GM04503 (cell line): ENCODE measurements at regions not wholly inside any gene's neighbourhood (a gene's known extent, or its start where the extent isn't known, plus 50 kb on each side); places are given as distances from the start of the nearest gene placed in this dataset.

ENCODE experiments used
- DNase-seq: peaks from one replicate; pipeline ENCODE4 v3.0.0-alpha.2; 2012; ENCODE audit warnings: low read depth

DNA sequence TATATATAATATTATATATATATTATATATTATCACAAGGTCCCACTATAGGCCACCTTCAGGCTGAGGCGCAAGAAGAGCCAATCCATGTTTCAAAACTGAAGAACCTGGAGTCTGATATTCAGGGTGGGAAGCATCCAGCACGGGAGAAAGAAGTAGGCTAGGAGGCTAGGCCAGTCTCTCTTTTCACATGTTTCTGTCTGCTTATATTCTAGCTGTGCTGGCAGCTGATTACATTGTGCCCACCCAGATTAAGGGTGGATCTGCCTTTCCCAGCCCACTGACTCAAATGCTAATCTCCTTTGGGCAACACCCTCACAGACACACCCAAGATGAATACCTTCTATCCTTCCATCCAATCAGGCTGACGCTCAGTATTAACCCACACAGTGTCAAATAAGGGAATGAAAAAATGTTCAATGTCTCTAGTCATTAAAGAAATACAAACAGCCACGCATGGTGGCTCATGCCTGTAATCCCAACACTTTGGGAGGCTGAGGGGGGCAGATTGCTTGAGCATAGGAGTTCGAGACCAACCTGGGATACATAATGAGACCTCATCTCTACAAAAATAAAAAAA, 135.4 kb upstream of the PCBD1 start:
- DNase-seq = no peak

DNA sequence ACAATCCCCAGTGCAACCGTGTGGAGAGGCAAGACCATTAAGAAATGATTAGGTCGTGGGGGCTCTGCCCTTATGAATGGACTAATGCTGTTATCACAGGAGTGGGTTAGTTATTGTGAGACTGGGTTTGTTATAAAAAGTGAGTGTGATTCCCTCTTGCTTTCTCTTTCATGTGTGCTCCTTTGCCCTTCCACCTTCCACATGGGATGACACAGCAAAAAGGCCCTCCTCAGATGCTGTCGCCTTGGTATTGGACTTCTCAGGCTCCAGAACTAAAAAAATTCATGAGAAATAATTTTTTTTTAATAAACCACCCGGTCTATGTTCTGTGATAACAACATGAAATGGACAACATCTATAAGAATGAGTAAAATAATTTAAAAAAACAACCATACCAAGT, 136.1 kb upstream of the PCBD1 start:
- DNase-seq = no peak

DNA sequence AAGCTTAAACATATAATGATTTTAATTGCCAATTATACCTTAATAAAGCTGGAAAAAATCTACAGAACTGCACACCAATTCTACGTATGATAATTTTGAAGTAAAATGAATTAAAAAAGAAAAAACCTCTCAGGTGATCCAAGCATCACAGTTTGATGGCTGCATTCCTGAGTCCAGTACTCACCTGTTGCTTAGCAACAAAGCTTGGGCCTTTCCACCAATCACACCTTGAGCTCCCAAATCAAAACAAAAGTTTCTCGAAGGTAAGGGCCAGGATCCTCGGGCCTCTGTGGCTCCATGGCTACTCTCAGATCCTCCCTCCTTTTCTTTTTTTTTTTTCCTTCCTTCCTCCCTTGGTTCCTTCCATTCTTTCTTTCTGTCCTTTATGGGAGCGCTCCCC, 137.2 kb upstream of the PCBD1 start:
- DNase-seq = no peak

DNA sequence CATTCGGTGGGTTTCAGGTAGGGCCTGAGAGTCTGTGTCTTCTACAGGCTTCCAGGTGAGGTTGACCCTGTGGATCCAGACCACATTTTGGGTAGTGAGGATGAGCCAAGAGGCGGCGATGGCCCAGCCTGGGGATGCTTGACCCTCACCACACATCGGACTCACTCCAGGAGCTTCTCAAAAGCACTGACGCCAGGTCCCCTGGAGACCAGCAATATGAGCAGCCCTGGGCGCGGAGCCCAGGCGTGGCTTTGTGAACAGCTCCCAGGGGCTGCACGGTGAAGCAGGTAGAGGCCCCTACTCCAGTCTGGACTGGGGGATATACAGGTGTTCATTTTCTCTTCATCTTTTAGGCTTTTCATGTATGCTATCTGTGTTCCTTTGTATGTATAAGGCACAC, 139.7 kb upstream of the PCBD1 start:
- DNase-seq = no peak

DNA sequence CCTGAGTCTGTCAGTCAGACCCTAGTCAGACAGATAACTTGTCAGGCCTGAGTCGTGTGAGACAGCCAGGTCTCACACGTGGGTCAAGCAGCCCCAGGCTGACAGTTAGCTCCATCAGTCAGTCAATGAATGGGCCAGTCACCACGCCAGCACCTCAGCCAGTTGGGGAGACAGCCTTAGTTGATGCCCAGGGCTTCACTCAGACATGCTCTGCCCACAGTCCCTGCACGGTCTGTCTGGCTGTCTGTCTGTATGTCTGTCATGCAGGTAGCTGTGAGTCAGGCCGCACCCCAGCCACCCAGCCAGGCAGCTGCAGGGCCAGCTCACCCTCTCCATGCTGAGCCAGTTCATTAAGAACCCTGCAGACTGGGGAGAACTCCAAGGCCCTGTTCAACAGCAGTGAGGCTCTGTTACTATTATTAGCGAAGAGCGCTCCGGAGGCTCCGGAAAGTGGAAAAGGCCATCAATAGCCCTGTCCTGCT, 141.1 kb upstream of the PCBD1 start:
- DNase-seq = no peak

DNA sequence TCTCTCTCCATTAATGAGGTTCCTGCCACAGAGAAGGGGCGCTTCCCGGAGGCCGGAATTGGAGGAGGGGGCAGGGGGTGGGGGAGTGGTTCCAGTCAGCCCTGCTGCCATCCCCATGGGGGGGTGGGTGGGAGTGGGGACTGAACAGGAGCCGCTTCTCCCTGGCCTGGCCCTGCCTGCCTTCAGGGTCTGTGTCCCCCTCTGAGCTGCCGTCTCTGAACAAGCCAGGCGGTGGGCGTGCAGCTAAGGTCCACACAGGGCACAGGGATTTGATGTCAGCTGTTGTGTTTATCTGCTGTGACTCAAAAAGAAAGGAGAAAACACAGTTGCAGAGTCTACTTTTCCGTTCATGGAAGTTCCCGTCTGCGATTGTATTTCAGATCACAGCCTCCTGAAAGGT, 141.5 kb upstream of the PCBD1 start:
- no peak for DNase-seq

DNA sequence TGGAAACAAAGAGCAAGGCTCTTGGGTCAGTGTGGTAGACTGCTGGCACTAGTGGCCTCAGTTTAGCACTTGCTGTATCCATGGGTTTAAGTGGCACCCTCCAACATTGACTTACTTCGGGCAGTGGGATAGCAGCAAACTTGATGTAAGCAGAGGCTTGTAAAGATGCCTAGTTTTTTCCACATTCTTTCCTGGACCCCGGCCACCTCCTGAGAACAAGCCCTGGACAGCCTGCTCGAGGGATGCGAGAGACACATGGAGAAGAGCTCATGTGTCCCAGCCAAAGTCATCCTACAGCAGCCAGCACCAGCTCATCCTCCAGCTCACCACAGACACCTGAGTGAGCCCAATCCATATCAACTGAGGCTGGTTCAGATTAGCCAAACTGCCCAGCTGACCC, 142.7 kb upstream of the PCBD1 start:
- no peak for DNase-seq

DNA sequence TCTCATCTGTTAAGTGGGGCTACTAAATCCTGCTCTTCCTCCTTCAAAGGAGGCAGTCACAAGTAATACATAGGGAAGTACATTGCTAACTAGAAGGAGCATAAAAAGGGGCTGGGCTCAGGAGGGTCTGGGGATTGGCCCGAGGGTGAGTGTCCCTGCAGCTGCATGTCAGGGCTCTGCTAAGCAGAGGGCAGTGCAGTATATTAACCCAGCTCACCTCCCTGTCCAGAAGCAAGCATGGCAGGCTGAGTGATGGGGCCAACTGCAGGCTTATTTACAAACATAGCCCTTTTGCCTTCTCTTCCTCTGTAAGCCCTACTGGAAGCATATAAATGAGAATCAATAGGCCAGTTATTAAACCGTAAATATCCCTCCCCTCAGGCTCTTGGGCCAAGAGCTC, 143.2 kb upstream of the PCBD1 start:
- no peak for DNase-seq

DNA sequence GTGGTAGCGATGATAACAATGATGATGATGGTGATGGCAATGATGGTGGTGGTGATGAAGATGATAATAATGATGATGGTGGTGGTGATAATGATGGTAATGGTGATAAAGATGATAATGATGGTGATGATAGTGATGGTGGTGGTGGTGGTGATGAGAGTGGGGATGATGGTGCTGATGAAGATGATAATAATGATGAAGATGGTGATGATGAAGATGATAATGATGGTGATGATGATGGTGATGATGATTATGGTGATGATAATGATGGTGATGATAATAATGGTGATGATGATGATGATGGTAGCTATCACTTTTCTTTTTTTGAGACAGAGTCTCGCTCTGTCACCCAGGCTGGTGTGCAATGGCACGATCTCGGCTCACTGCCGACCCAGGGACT, 144.5 kb upstream of the PCBD1 start:
- DNase-seq = no peak

DNA sequence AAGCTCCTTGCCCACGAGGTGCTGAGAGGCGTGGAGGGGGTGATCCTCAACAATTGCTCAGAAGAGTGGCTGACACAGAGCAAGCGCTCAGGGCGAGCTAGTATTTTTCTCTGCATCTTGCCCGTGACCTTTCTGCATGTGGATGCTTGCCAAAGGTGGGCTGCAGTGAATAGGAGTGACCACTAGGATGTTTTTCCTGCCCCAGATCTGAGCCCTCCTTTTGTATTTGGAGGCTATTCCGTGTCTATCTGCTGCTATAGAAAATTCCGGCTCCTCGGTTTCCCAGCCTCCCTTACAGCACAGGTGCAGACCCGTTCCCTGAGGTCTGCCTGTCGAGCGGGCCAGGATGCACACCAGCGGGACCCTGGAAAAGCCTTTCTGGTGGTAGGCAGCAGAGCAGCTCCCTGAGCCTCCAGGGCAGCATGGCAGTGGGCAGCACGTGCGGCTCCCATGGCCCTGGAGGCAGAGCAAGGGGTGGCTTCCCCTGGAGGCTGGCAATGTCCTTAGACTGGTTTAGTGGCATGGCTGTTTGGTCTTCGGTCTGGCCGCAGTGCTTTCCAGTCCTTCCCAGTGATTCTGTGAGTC, 145.1 kb upstream of the PCBD1 start:
- no peak for DNase-seq

DNA sequence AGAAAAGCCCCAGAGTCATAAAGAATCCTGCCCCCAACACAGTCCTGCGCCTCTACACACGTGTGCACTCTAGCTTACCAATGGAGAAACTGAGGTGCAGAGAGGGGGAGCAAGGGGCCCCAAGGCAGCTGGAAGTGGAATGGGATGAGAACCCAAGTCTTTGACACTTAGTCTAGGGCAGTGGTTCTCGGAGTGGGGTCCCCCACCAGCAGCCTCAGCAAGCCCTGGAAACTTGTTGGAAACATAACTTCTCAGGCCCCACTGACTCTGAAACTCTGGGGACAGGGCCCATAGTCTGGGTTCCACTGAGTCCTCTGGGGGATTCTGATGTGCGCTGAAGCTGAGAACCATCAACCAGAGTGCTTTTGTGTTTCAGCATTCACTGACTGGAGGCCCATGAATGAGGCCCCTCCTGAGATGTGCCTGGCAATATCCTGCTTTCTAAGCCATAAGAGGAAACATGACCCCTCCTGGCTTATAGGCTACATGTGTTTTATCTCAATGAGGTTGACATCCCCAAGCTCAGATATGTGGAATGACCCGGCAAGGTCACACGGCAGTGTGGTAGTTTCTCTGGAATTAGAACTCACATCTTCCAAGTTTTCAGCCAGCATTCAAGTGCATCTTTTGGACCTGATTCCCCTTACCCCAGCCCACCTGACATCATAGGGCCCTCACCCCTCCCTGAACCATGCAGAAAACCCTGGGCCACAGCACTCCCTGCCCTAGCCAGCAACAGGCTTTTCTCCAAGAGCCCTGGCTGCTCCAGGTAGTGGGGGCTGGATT, 147.3 kb upstream of the PCBD1 start:
- no peak for DNase-seq

DNA sequence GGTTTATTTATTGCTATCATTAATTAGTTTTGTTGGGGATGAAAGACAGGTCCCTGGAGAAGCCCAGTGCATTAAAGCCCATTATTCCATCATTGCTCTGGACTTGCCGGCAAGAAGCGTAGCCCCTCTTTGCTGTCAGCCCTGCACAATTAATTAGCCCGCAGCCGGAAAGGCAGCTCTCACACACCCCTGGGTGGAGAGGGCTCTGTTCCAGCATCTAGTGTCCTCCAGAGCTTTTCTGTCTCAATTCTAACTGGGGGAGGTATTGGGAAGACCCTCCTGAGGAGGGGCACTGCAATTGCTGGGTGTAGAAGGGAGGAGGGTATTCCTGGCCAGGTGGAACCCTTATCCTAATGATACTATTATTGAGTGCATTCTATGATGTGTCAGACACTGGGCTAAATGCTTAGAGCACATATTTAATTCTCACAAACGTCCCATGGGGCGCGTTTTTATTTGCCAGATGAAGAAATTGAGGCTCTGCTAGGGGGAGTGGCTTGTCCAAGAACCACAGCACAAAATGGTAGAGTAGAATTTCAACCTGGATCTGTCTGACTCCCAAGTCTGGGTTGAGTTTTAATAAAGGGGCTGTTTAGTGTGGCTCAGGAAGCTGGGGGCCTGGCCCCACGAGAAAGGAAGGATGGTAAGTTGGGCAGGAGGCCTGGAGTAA, 148.1 kb upstream of the PCBD1 start:
- no peak for DNase-seq

DNA sequence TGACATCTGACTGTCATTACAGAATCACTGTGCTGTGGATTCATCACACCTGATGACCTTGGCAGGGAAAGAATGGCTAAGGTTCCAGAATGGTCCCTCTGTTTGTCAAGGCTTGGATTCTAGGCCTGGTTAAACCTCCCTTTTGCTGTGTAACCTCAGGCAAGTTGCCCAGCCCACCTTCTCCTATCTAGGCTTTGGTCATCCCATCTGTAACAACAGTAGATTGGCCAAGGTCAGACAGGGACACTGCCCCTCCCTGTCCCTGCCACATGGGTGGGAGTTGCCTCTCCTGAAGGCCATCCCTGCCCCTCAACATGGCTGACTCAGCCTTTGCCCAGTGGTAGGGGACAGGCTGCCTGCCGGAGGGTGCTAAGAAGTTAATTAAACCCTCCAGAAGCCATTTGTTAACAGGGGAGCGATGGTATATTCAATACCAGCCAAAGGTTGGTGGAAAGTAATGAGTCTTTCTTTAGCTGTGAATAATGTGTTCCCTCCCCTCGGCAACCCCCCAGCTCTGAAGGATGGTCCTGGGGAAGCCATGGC, 149.8 kb upstream of the PCBD1 start:
- DNase-seq = no peak

DNA sequence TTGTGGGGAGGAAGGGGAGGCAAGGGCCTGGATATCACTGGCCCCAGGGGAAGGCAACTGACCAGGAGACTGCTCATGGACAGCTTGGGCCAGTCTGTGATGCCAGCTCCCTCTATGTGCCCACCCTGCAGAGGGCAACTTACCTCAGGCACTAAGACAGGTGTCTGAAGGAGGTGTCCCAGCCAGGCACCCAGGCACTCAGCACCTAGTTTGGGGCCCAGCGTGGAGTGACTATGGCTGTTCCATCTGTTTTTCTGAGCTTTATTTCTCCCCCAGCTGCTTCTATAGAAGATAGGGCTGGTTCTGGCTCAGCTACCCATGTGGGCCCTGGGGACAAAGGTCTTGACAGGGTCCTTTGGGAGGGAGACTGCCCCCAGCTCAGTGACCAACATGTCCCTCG, 150.6 kb upstream of the PCBD1 start:
- DNase-seq = no peak

DNA sequence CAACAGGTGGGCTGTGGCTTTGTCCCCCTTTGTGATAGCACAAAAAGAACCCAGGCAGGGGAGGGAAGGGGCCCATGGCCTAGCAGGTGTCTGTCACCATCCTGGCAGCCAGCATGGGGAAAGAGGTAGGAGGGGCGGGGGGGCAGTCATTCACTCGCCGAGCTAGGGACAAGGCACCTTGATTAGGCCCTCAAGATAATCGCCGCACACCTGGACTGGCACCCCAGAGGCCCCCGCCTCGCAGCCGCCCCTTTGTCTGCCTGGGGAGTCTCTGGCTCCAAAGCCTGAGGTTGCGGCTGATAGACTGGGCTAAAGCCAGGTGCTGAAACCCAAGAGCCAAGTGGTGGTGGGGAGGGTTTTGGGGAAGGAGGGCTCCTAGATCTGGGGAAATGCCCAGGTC, 151.2 kb upstream of the PCBD1 start:
- DNase-seq = no peak

DNA sequence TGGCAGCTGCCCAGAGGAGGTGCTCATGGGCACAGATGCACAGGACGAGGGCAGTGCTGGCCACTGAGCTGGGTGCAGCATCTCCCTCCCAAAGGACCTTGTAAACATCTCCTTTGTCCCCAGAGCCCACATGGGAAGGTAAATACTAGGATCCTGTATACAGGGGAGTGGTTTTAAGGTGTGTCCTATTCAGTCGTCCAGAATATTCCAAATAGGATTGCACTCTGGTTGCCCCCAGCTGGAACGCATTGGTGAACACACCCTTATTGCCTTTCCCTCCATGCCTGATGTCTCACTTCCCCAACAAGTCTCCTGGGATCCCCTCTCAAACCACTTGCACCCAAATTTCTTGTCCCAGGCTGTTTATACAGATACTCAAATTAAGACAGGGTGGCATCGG, 152.0 kb upstream of the PCBD1 start:
- DNase-seq = no peak

DNA sequence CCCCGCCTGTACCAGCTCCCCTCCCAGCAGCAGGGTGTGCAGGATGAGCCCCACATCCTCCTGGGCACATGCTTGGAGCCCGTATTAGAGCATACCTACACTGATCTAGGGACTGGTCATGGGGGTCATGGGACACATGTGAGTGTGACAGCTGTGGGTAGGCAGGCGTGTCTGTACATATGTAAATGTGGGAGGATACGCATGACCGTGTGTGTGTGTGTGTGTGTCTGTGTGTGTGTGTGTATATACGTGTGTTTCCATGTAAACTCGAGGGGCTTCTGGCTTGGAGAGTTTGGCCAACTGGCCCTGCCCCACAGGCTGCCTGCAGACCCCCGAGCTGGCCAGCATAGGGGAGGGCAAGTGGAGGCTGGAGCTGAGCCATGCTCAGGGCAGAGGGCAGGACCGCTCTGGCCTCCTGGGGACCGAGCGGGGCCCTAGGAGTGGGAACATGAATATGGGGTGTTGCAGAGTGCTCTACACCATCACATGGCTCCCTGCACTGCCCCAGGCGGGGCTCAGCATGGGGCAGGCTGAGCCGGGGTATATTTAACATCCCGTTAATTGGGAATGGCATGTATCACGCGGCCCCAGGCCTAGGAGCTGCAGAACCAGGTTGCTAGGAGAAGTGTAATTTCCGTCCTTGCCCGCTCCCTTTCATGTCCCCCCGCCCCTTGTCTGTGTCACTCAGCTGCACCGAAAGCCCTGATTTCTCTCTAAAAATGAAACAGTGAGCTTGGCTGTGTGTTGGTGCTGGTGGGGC, 152.7 kb upstream of the PCBD1 start:
- no peak for DNase-seq

DNA sequence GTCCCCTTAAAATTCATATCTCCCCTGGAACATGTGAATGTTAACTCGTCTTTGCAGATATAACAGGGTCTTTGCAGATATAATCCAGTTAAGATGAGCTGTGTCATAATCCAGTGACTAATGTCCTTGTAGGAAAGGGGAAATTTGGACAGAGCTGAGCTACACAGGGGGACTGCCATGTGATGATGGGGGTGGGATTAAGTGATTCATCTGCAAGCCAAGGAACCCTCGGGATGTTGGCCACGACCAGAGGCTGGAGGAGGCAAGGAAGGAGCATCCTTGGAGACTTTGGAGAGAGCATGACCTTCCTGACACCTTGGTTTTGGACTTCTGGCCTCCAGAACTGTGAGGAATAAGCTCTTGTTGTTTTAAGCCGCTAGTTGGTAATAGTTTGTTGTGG, 153.9 kb upstream of the PCBD1 start:
- DNase-seq = no peak

DNA sequence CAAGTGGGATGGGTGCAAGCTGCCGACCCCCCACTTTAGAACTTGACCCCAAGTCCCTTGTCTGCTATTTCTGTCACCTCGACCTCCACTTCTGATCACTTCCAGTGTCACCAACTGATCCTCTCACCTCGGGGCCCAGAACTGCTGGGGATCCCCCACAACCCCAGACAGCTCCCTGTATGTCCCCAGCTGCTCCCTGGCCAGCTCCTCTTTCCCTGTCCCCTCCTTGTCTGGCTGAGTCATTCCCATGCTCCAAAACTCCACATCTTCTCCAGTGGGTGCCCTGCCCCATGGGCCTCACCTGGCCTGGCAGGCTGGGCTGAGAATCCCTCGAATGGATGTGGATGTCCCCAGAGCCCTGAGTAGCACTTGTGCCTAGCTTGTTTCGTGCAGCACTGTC, 154.3 kb upstream of the PCBD1 start:
- DNase-seq = no peak

DNA sequence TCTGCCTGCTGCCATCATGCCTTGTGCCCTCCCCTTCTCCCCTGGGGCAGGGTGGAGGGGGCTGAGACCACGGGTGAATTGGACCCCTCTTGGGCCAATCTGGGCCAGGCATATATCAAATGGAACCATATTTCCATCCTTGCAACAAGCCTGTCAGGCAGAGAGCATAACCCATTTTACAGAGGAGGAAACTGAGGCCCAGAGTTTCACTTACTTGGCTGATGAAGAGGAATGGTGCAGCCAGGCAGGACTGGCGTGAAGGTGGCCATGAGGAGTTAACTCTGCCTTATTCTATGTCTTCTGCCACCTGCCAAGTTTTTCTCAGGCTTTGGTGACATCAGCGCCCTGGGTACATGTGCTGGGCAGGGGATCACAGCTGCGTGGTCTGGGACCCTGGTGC, 155.5 kb upstream of the PCBD1 start:
- DNase-seq = no peak

DNA sequence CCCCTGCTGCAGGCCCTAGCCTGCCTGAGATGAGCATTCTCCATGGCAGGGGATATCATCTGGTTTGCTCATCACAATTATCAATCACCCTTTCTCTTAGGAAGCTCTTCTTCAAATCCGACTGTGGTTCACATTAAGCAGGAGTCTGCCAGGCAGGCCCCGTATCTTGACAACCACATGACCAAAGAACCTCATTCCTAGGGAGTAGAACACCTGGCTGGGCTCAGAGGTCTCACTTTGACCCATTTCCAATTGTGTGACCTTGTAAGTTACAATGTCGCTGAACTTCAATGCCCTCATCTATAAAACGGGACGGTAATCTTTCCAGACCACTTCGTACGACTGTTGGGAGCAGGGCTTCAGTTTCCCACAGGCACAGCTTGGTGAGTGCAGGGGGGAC, 156.4 kb upstream of the PCBD1 start:
- DNase-seq = no peak

DNA sequence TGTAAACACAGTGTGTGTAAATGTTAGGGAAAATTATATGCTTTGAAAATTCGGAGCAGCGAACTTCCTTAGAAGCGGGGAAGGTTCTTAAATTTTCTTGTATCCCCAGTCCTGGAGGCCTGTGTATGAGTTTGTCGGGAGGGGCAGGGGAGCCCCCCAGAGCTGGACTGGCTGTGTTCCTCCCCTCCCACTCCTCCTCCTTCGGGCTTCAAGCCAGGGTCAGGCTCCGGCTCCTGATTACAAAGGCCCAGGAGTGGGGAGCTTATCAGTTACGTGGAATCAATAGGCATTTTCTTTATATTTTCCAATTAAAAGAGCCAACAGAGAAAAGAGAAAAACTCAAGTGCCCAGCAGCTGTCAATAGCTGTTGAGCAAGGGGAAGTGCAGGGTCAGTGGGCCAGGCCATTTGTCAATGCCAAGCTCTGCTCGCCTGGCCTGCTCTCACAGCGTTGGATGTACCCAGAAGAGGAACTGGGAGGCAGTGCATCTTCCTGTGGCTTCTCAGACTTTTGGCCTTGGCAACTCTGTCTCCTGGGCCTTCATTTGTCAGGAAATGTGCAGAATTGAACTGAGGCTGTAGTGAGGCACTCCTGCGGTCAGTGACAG, 156.9 kb upstream of the PCBD1 start:
- DNase-seq = no peak
